ENCODE measurements at regions not wholly inside any gene's neighbourhood (a gene's known extent, or its start where the extent isn't known, plus 50 kb on each side); places are given as distances from the start of the nearest gene placed in this dataset.

DNA sequence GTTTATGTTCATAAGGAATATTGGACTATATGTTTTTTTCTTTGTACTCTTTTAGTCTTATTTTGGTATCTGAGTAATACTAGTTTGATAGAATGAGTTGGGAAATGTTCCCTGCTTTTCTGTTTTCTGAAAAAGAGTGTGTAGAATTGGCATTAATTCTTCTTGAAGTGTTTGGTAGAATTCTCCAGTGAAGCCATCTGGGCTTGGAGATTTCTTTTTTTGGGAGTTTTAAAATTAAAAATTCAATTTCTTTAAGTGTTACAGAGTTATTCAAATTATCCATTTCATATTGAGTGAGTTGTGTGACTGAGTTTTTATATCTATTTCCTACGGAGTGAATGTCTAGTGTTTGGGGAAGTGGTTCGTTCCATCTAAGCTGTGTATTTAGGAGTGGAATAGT is 80.6 kb upstream of the HS6ST1 start:
- TF ChIP-seq, protein P1, sequence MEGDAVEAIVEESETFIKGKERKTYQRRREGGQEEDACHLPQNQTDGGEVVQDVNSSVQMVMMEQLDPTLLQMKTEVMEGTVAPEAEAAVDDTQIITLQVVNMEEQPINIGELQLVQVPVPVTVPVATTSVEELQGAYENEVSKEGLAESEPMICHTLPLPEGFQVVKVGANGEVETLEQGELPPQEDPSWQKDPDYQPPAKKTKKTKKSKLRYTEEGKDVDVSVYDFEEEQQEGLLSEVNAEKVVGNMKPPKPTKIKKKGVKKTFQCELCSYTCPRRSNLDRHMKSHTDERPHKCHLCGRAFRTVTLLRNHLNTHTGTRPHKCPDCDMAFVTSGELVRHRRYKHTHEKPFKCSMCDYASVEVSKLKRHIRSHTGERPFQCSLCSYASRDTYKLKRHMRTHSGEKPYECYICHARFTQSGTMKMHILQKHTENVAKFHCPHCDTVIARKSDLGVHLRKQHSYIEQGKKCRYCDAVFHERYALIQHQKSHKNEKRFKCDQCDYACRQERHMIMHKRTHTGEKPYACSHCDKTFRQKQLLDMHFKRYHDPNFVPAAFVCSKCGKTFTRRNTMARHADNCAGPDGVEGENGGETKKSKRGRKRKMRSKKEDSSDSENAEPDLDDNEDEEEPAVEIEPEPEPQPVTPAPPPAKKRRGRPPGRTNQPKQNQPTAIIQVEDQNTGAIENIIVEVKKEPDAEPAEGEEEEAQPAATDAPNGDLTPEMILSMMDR (IDR thresholded peaks at IDR 0.05), result no peak
- TF ChIP-seq POLR2A (IDR thresholded peaks at IDR 0.05), result no peak

Data from gastroesophageal sphincter (tissue), 3 donors.